ENCODE measurements at regions not wholly inside any gene's neighbourhood (a gene's known extent, or its start where the extent isn't known, plus 50 kb on each side); places are given as distances from the start of the nearest gene placed in this dataset.

- Histone ChIP-seq H3K9me3 (ENCODE audit: control insufficient read depth, insufficient read depth, low read depth, low read length) (no peaks in the 10 kb centered on the region), H3K36me3 (ENCODE audit: control insufficient read depth, insufficient read depth, low read length) (no peaks in the 10 kb centered on the region), H3K27me3 (ENCODE audit: control insufficient read depth, insufficient read depth, low read length) (no peaks in the 10 kb centered on the region), H3K4me2 (ENCODE audit: extremely low read depth, insufficient read depth, low read length) (no peak overlapping the region), H3K9ac (ENCODE audit: insufficient read depth, low read length) (no peak overlapping the region), H4K20me1 (ENCODE audit: control insufficient read depth, extremely low read depth, insufficient read depth, low read length) (no peaks in the 10 kb centered on the region), H2AFZ (ENCODE audit: low read length) (no peak overlapping the region), H3K4me3 (replicated peaks in 1 of 4; ENCODE audit: control extremely low read depth in 1 of 4, insufficient read depth in 1 of 4, low read depth in 3 of 4, low read length in 4 of 4) (no peak overlapping the region), H3K4me1 (ENCODE audit: control insufficient read depth, extremely low read depth, insufficient read depth, low read length) (no peaks in the 10 kb centered on the region), H3K27ac (ENCODE audit: insufficient read depth, low read length) (no peak overlapping the region), H3K79me2 (ENCODE audit: control insufficient read depth, insufficient read depth, low read length) (no peaks in the 10 kb centered on the region)
- DNase-seq (ENCODE audit: low read depth in 2 of 2), result no peak
- TF ChIP-seq EZH2 (IDR thresholded peaks at IDR 0.05; ENCODE audit: low read length, missing control alignments), result no peak
- TF ChIP-seq, protein P1, sequence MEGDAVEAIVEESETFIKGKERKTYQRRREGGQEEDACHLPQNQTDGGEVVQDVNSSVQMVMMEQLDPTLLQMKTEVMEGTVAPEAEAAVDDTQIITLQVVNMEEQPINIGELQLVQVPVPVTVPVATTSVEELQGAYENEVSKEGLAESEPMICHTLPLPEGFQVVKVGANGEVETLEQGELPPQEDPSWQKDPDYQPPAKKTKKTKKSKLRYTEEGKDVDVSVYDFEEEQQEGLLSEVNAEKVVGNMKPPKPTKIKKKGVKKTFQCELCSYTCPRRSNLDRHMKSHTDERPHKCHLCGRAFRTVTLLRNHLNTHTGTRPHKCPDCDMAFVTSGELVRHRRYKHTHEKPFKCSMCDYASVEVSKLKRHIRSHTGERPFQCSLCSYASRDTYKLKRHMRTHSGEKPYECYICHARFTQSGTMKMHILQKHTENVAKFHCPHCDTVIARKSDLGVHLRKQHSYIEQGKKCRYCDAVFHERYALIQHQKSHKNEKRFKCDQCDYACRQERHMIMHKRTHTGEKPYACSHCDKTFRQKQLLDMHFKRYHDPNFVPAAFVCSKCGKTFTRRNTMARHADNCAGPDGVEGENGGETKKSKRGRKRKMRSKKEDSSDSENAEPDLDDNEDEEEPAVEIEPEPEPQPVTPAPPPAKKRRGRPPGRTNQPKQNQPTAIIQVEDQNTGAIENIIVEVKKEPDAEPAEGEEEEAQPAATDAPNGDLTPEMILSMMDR (conservative IDR thresholded peaks at IDR 0.05 in 1 of 2, IDR thresholded peaks at IDR 0.05 in 1 of 2; ENCODE audit: low read depth in 1 of 2, low read length in 2 of 2), result no peak
These were observed 50.1 kb upstream of the EN2 start for GRCh38 chr7:155407799-155408198.

Measured in fibroblast of lung (primary cell).